RWPE1 (cell line): ENCODE measurements at regions not wholly inside any gene's neighbourhood (a gene's known extent, or its start where the extent isn't known, plus 50 kb on each side); places are given as distances from the start of the nearest gene placed in this dataset.
A peak's percentile ranks its signal among the peaks of the same experiment; 100 is the strongest.
"Not testable (repeated sequence)": the region's sequence is repeated elsewhere in the genome, so short reads cannot be mapped to it uniquely, and the experiment has no call there.

Source experiments
- CTCF ChIA-PET: fragments of 350-600 bp; sonication (Branson Sonifier 250); formaldehyde crosslinking; extraction: SDS; loops from one replicate; lab custom pipeline; 2021; lab: Yijun Ruan, JAX
- POLR2A ChIA-PET: fragments of 400-600 bp; formaldehyde crosslinking; extraction: SDS; loops from one replicate; lab custom pipeline; 2020; ENCODE audit warnings: antibody characterized with exemption; ENCODE audit not compliant: low non-redundant PET; lab: Yijun Ruan, JAX
- DNase-seq: peaks from one replicate; pipeline ENCODE4 v3.0.0; 2012; ENCODE audit warnings: low spot score
- H3K27ac ChIP-seq: fragments of 450-650 bp; 2 replicates; pipeline ENCODE4 v1.5.1; 2017
- CTCF ChIP-seq: fragments of 450-650 bp; conservative IDR thresholded peaks from 2 replicates; pipeline ENCODE4 v1.5.1; 2017; ENCODE audit warnings: low read depth, mild to moderate bottlenecking

DNA sequence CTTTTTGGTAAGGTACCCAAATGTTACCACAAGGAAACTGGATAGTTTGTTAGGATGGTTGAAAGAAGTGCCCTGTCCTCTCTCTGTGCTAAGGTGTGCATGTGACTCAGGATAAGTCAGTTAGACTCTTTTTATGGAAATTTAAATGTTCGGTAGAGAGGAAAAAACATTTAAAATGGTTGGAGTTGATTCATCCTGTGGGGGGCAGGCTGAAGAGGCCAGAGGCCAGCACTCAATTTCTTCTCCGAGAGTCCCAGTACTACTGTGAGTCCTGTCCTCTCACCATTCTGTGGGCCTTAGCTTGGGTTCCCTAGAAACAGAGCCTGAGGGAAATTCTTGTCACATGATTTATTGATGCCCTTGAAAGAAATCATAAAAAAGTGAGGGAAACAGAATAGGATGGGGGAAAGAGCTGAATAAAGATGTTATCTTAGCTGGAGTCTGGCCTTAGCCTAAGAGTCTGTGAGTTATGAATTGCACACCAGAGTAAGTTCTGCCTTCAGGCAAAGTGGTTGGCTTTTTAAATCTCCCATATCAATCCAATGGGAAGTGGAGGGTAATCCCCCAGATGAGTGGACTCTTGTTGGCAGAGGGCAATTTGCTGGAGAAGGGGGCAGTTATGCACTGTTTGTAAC lies 106.5 kb upstream of the GALNT15 start:
- CTCF ChIA-PET, result no interaction called here
- peak; percentile 12 for DNase-seq
- POLR2A ChIA-PET, result no interaction called here
- H3K27ac ChIP-seq, result no peak overlapping the region
- TF ChIP-seq CTCF, result no peak

DNA sequence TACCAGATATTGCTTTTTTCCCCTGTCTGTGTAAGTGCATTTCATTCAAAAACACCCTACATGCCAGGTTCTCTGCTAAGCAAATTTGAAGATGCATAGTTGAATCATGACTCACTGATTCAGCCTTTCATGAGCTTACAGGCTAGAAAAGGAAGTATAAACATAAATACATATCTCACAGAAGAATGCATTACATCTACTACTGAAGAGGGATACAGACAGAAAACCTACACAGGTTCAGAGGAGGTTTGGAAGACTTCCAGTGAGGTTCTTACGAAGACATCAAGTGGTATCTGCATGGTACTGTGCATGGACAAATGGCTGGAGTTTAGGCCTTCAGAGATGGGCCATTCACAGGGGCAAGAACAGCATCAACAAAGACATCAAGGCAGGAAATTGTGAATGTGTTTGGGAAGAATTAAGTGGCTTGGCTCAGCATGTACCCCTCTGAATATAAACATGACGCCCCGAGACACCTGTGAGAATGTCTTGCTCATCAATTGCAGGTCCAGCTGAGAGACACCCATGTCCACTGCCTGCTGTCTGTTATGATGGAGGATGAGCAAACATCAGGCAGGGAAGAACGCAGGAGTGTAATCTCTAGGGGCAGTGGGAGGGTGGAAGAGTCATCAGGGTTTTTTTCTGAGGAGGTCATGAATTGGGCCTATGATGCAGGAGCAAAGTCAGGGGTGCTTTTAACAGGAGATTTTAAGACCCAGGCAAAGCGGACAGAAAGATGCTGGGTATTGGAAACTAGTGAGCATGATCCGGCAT lies 105.1 kb upstream of the GALNT15 start:
- no peak overlapping the region for H3K27ac ChIP-seq
- DNase-seq, result peak; percentile 60
- ChIA-PET CTCF (interaction anchor here (0.7 kb wide), 1 partner anchor 20 kb away, joined by 3 read pairs; no protein-coding TSS in a partner anchor), POLR2A (no interaction called here)
- TF ChIP-seq CTCF, result no peak

DNA sequence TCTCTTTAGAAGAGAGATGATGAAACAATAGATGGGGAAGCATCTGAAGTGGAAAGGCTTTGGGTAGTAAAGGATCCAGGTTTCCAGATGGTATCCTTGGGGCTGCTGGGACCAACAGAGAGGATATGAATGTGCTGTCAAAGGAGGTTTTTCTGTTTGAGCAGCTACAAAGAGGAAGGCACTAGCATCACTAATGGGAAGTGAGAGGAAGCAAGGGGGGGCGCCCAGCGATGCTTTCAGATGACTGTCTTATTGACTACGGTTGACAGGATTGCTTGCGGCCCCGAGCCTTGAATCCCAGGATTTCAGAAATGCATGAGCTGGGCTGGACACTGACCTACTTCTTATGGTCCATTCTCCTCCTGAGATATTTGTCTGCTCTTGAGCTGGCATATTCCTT lies 103.8 kb upstream of the GALNT15 start:
- no peak for DNase-seq
- POLR2A ChIA-PET, result no interaction called here
- CTCF ChIA-PET, result interaction anchor here (0.6 kb wide), 1 partner anchor 20 kb away, joined by 3 read pairs; no protein-coding TSS in a partner anchor
- no peak for TF ChIP-seq CTCF
- H3K27ac ChIP-seq, result no peak overlapping the region

GRCh38 chr3:16071206-16071605 lies 103.3 kb upstream of the GALNT15 start:
- CTCF ChIA-PET, result no interaction called here
- H3K27ac ChIP-seq, result no peak overlapping the region
- DNase-seq, result no peak
- POLR2A ChIA-PET, result no interaction called here
- TF ChIP-seq CTCF, result no peak

DNA sequence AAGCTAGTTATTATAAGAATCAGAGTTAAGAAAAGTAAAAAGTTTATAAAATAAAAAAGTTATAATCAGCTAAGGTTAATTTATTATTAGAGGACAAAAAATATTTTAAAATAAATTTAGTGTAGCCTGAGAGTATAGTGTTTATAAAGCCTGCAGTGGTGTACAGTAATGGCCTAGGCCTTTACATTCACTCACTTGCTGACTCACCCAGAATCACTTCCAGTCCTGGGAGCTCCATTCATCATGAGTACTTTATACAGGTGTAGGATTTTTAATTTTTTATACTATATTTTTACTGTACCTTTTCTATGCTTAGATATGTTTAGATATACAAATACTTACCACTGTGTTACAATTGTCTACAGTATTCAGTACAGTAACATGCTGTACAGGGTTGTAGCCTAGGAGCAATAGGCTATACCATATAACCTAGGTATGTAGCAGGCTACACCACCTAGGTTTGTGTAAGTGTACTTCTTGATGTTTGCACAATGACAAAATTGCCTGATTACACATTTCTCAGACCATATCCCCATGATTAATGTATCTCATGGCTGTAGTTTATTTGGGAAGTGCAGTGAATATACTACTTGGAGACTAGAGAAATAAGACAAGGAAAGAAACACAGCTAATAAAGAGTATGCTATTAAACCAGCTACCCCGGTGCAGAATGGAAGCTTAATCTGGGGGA lies 101.9 kb upstream of the GALNT15 start:
- ChIA-PET POLR2A (no interaction called here), CTCF (interaction anchor here (0.6 kb wide), 2 partner anchors 25 to 427 kb away, joined by 3 read pairs; no protein-coding TSS in a partner anchor)
- TF ChIP-seq CTCF, result no peak
- H3K27ac ChIP-seq, result no peak overlapping the region
- no peak for DNase-seq

DNA sequence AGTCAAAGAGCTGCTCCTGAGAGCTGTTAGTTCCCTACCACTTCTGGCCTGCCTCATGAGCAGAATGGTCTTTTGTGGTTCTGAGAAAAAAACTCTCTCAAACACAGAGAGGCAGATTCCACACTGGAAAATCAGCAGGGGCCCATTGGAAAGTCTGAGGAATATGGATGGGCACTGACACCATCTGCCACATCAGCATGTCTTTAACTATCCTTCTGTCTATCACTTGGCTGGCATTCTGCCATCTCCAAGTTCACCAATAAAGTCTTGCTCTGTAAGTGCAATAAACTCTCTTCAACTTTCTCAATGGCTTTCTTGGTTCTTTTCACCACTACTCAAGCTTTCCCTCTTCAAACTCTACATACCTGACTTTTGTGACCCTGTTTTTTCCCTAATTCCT lies 101.3 kb upstream of the GALNT15 start:
- H3K27ac ChIP-seq, result no peak overlapping the region
- no peak for DNase-seq
- ChIA-PET POLR2A (no interaction called here), CTCF (no interaction called here)
- no peak for TF ChIP-seq CTCF

DNA sequence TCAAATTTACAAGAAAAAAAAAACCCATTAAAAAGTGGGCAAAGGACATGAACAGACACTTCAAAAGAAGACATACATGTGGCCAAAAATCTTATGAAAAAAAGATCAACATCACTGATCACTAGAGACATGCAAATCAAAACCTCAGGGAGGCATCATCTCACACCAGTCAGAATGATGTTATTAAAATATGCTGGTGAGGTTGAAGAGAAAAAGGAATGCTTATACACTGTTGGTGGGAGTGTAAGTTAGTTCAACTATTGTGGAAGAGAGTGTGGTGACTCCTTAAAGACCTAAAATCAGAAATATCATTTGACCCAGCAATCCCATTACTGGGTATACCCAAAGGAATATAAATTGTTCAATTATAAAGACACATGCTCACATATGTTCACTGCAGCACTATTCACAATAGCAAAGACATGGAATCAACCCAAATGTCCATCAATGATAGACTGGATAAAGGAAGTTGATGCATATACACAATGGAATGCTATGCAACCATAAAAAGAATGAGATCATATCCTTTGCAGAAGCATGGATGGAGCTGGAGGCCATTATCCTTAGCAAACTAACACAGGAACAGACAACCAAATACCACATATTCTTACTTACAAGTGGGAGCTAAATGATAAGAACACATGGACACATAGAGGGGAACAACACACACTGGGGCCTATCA lies 100.3 kb upstream of the GALNT15 start:
- DNase-seq, H3K27ac ChIP-seq, POLR2A ChIA-PET, CTCF ChIA-PET: not testable (repeated sequence)
